ENCODE measurements at regions not wholly inside any gene's neighbourhood (a gene's known extent, or its start where the extent isn't known, plus 50 kb on each side); places are given as distances from the start of the nearest gene placed in this dataset.
"Not testable (repeated sequence)": the region's sequence is repeated elsewhere in the genome, so short reads cannot be mapped to it uniquely, and the experiment has no call there.

DNA sequence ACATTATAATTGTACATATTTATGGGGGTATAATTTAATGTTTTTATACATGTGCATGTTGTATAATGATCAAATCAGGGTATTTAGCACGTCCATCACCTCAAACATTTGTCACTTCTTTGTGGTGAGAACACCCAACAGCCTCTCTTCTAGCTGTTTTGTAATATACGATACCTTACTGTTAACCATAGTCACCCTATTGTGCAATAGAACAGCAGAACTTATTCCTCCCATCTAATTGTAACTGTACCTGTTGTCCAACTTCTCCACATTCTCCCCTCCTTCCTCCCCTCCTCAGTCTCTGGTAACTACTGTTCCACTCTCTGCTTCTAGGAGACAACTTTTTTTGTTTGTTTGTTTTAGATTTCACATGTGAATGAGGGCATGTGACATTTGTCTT is 197.0 kb upstream of the PKP2 start:
- no peak for TF ChIP-seq CTCF (IDR thresholded peaks at IDR 0.05; ENCODE audit: unreplicated experiment)
- Mint-ChIP-seq H3K27me3 (ENCODE audit: unreplicated experiment) (no peaks in the 10 kb centered on the region), H3K9me3 (ENCODE audit: unreplicated experiment) (no peaks in the 10 kb centered on the region)

DNA sequence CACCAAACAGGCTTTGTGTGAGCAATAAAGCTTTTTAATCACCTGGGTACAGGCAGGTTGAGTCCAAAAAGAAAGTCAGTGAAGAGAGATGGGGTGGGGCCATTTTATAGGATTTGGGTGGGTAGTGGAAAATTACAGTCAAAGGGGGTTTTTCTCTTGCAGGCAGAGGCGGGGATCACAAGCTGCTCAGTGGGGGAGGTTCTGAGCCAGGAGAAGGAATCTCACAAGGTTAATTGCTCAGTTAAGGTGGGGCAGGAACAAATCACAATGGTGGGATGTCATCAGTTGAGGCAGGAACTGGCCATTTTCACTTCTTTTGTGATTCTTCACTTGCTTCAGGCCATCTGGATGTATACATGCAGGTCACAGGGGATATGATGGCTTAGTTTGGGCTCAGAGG is 191.3 kb upstream of the PKP2 start:
- H3K9me3 Mint-ChIP-seq (ENCODE audit: unreplicated experiment); H3K27me3 Mint-ChIP-seq (ENCODE audit: unreplicated experiment); DNase-seq (ENCODE audit: low spot score); H3K4me3 Mint-ChIP-seq (ENCODE audit: unreplicated experiment); H3K36me3 Mint-ChIP-seq (ENCODE audit: low read depth, unreplicated experiment); H3K27ac Mint-ChIP-seq (ENCODE audit: unreplicated experiment): not testable (repeated sequence)
- peaks cover 13% of the 10 kb centered on the region for H3K4me1 Mint-ChIP-seq (ENCODE audit: unreplicated experiment)

More for the DNA sequence above, 197.0 kb upstream of the PKP2 start:
- no peaks in the 10 kb centered on the region for H3K36me3 Mint-ChIP-seq (ENCODE audit: low read depth, unreplicated experiment)
- no peak overlapping the region for H3K27ac Mint-ChIP-seq (ENCODE audit: unreplicated experiment)
- no peak overlapping the region for H3K4me3 Mint-ChIP-seq (ENCODE audit: unreplicated experiment)
- no peak for DNase-seq (ENCODE audit: low spot score)
- H3K4me1 Mint-ChIP-seq (ENCODE audit: unreplicated experiment): no peaks in the 10 kb centered on the region

DNA sequence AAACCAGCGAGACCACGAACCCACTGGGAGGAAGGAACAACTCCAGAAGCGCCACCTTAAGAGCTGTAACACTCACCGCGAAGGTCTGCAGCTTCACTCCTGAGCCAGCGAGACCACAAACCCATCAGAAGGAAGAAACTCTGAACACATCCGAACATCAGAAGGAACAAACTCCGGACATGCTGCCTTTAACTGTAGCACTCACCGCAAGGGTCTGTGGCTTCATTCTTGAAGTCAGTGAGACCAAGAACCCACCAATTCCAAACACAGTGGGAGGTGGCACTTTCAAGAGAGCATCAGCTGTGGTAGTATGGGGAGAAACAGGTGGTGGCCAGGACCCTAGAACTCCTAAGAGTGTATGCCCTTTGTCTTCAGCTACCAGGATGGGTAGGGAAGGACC is 179.8 kb upstream of the PKP2 start:
- H3K9me3 Mint-ChIP-seq (ENCODE audit: unreplicated experiment); H3K27ac Mint-ChIP-seq (ENCODE audit: unreplicated experiment); H3K27me3 Mint-ChIP-seq (ENCODE audit: unreplicated experiment); H3K4me1 Mint-ChIP-seq (ENCODE audit: unreplicated experiment); DNase-seq (ENCODE audit: low spot score); H3K4me3 Mint-ChIP-seq (ENCODE audit: unreplicated experiment); H3K36me3 Mint-ChIP-seq (ENCODE audit: low read depth, unreplicated experiment): not testable (repeated sequence)

DNA sequence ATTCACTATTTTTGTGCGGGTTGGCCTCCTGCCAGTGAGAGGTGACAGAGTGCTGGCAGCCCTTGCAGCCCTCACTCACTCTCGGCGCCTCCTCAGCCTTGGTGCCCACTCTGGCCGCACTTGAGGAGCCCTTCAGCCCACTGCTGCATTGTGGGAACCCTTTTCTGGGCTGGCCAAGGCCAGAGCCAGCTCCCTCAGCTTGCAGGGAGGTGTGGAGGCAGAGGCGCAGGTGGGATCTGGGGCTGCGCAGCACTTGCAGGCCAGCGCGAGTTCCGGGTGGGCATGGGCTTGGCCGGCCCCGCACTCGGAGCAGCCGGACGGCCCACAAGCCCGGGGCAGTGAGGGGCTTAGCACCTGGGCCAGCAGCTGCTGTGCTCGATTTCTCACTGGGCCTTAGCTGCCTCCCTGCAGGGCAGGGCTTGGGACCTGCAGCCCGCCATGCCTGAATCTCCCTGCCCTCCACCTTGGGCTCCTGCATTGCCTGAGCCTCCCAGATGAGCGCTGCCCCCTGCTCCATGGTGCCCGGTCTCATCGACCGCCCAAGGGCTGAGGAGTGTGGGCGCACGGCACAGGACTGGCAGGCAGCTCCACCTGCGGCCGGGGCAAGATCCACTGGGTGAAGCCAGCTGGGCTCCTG is 178.7 kb upstream of the PKP2 start:
- DNase-seq (ENCODE audit: low spot score); H3K27me3 Mint-ChIP-seq (ENCODE audit: unreplicated experiment); H3K4me1 Mint-ChIP-seq (ENCODE audit: unreplicated experiment); H3K27ac Mint-ChIP-seq (ENCODE audit: unreplicated experiment); H3K9me3 Mint-ChIP-seq (ENCODE audit: unreplicated experiment); H3K36me3 Mint-ChIP-seq (ENCODE audit: low read depth, unreplicated experiment); H3K4me3 Mint-ChIP-seq (ENCODE audit: unreplicated experiment): not testable (repeated sequence)

- H3K27ac Mint-ChIP-seq (ENCODE audit: unreplicated experiment): no peak overlapping the region
- H3K4me3 Mint-ChIP-seq (ENCODE audit: unreplicated experiment): no peak overlapping the region
- no peak for DNase-seq (ENCODE audit: low spot score)
- no peaks in the 10 kb centered on the region for H3K36me3 Mint-ChIP-seq (ENCODE audit: low read depth, unreplicated experiment)
- H3K27me3 Mint-ChIP-seq (ENCODE audit: unreplicated experiment): peaks cover 5% of the 10 kb centered on the region
- no peaks in the 10 kb centered on the region for H3K9me3 Mint-ChIP-seq (ENCODE audit: unreplicated experiment)
- no peak for TF ChIP-seq CTCF (IDR thresholded peaks at IDR 0.05; ENCODE audit: unreplicated experiment)
- H3K4me1 Mint-ChIP-seq (ENCODE audit: unreplicated experiment): peaks cover 10% of the 10 kb centered on the region
Measured at GRCh38 chr12:33061844-33062243, 165.3 kb upstream of the PKP2 start.

GRCh38 chr12:33054371-33054770 is 157.8 kb upstream of the PKP2 start:
- no peak overlapping the region for H3K27ac Mint-ChIP-seq (ENCODE audit: unreplicated experiment)
- peaks cover 4% of the 10 kb centered on the region for H3K4me1 Mint-ChIP-seq (ENCODE audit: unreplicated experiment)
- no peaks in the 10 kb centered on the region for H3K9me3 Mint-ChIP-seq (ENCODE audit: unreplicated experiment)
- no peak overlapping the region for H3K4me3 Mint-ChIP-seq (ENCODE audit: unreplicated experiment)
- no peak for TF ChIP-seq CTCF (IDR thresholded peaks at IDR 0.05; ENCODE audit: unreplicated experiment)
- H3K36me3 Mint-ChIP-seq (ENCODE audit: low read depth, unreplicated experiment): no peaks in the 10 kb centered on the region
- H3K27me3 Mint-ChIP-seq (ENCODE audit: unreplicated experiment): no peaks in the 10 kb centered on the region
- DNase-seq (ENCODE audit: low spot score): no peak
